Effector CD8-positive, alpha-beta T cell (primary cell): ENCODE measurements at regions not wholly inside any gene's neighbourhood (a gene's known extent, or its start where the extent isn't known, plus 50 kb on each side); places are given as distances from the start of the nearest gene placed in this dataset.

Experiments
- DNase-seq: peaks from one replicate; lab custom pipeline; 2025; lab: John Stamatoyannopoulos, UW

- DNase-seq: no peak
Observed at GRCh38 chr1:209328196-209328595, 255.3 kb upstream of the CAMK1G start.

GRCh38 chr1:209335178-209335577 is 248.3 kb upstream of the CAMK1G start:
- no peak for DNase-seq

DNA sequence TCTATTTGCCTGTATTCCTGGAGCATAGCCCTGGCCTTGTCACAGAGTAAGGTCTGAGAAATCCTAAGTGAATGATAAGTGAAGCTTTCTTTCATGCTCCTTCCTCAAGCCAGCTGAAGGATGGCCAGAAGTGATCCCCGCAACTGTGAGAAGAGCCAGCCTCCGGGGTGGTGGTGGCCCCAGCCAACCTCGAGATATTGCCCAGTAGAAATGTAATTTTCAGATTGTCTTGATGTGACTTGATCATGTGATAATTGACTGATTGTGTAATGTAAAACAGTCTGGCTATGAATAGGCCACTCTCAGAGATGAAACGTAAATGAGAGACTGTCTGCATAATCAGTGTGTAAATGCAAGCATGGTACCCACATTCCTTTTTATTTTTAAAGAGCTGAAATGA is 242.4 kb upstream of the CAMK1G start:
- DNase-seq: no peak

GRCh38 chr1:209341673-209342420 is 241.7 kb upstream of the CAMK1G start:
- no peak for DNase-seq

GRCh38 chr1:209342441-209343175 is 240.9 kb upstream of the CAMK1G start:
- no peak for DNase-seq

GRCh38 chr1:209343511-209343910 is 240.0 kb upstream of the CAMK1G start:
- no peak for DNase-seq

- no peak for DNase-seq
Observed at GRCh38 chr1:209344156-209344555, 239.4 kb upstream of the CAMK1G start.

DNA sequence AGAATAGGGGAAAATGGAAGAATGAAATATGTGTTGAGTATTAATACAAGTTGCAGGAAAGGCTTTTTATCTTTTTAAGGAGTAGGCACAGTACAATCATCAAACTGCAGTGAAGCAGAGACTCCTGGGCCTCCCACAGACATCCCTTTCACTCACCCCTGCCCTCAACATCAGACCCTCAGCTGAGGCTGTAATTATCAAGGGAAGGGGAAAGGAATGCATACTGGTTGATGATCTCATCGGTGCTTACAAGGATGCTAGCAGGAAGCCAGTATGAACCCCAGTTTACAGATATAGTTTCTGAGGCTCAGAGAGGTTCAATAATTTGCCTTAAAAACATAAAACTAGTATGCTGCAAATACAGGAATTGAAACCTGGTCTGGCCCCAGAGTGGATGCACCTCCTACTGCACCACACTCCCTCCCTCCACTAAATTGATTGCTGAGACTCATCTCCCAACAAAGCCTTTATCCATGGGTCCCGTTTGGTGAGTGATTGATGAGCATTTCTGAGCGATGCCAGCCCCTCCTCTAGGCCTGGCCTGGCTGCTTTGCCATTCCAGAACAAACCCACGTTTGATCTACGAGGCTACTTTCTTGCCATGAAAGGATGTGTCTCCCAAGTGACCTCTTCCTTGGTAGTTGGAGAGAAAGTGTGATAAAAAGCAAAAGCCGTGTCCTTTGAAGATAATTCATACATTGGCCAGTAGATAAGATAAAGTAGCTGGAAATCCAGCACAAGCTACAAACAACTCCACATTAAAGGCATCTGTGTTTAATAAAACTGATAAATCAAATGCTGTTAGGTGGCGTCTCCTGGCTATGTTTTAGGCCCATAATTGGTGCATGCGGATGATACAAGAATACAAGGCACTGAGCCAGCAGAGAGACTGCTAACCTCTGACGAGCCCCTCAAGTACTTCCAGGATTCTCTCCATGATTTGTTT is 233.9 kb upstream of the CAMK1G start:
- DNase-seq: no peak

- no peak for DNase-seq
Observed at GRCh38 chr1:209353053-209353452, 230.5 kb upstream of the CAMK1G start.

- DNase-seq: peak; percentile 5
Observed at GRCh38 chr1:209354111-209354839, 229.2 kb upstream of the CAMK1G start.

- DNase-seq: no peak
Observed at GRCh38 chr1:209354840-209355165, 228.7 kb upstream of the CAMK1G start.

- no peak for DNase-seq
Observed at GRCh38 chr1:209355415-209355814, 228.1 kb upstream of the CAMK1G start.

DNA sequence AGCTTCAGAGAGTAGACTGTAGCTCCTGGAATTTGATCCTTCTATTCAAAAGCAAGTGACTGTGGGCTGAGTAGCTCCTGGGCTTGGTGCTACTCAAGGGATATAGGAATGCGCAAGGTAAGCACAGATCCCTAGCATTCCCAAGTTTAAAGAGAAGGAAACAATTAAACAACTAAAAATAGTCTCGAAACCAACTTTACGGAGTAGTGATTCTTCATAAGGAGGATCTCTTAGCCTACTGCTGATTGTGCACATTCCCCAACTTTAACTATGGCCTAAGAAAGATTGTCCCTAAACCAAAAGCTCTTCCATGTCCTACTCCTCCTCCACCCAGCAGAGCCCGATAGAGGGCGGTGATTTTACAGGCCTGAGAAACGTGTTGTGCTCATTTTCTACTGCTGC is 226.5 kb upstream of the CAMK1G start:
- DNase-seq: no peak

- no peak for DNase-seq
Observed at GRCh38 chr1:209363112-209363511, 220.4 kb upstream of the CAMK1G start.

- no peak for DNase-seq
Observed at GRCh38 chr1:209364716-209365115, 218.8 kb upstream of the CAMK1G start.

DNA sequence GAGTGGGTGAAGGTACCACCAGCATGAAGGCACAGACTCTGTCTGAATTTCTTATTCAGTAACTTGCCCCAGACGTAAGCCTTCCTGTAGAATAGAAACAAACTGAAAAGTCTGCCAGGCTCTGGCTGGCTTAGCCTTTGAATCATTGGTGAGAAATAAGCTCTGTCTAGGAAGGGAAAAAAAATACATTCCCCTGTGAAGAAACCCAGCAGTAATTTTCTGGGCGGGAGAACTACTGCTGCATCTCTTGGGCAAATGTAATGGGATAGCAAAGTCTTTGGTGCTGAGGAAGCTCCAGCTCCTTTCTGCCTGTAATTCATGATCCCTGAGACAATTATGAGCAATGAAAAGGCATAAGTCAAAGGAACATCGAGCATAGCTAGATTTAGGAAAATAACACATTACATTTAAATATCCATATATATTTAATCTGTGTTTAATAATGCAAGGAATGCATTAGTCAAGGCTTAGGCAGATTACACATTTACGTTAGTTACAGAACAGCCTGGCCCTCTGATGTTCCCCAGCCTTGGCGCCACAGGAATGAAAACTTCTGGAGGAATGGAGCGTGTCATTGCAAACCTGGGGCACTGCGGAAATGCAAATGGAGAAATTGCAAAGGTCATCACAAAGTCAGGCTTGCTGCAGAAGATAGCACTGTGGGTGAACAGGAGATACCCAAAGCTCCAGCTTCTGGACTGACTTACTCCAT is 216.3 kb upstream of the CAMK1G start:
- DNase-seq: no peak

- no peak for DNase-seq
Observed at GRCh38 chr1:209368864-209369598, 214.5 kb upstream of the CAMK1G start.

DNA sequence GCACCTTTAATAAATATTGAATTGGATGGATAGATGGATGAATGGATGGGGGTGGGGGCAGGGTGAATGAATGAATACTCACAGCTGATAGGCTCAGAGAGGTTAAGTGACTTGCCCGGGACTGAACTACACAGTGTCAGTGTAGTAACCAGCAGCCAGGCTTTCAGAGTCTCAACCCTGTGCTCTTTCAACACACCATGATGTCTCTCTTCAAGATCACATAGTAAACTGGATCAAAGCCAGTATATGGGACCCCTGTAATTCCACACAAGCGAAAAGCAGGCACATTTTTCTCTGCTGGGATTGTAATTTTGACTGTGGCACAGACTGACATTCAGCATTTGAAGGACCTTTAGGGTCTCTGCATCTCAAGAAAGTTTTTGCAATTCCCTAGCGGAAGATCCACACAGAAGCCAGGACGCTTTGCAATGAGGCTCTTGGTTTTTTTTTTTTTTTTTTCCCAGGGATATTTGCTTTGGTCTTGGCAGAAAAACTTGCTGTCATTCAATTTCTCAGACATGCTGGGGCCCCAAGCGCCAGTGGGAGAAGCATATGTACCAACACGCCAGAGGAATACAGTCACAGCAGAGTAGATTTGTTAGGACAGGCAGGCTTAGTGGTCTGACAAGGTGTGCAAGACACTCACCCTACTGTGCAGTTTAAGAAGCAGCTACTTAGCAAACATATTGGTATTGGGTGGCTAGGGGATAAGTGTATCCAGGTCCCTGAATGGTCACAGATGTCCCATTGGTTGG is 213.1 kb upstream of the CAMK1G start:
- no peak for DNase-seq

DNA sequence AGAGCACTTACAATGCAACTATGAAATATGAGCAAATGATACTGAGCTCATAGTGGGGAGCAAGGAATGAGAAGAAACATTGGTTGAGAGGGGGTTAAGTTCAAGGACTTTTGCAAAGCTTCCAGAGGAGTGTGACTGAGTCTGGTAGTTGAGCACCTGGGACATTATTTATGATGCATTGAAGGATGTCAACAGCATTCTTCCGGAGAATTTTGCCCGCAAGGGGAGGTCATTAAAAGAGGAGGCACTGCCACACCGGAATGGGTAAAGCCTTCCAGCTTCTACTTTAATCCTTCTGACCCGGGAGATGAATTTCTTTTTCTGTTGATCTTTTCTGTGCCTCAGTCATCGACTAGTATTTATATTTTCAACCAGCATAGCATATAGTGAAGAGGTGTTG is 208.4 kb upstream of the CAMK1G start:
- no peak for DNase-seq
